ENCODE measurements at regions not wholly inside any gene's neighbourhood (a gene's known extent, or its start where the extent isn't known, plus 50 kb on each side); places are given as distances from the start of the nearest gene placed in this dataset.
"Not testable (repeated sequence)": the region's sequence is repeated elsewhere in the genome, so short reads cannot be mapped to it uniquely, and the experiment has no call there.

GRCh38 chr11:25793637-25794036, 538.3 kb upstream of the ANO3 start:
- DNase-seq (ENCODE audit: low read depth in 2 of 2): no peak
- no peak for TF ChIP-seq CTCF (IDR thresholded peaks at IDR 0.05; ENCODE audit: low read depth, low read length)
- H3K4me3 ChIP-seq (replicated peaks in 1 of 2; ENCODE audit: low read depth in 2 of 2, low read length in 2 of 2): no peak overlapping the region

GRCh38 chr11:25794804-25795203, 537.1 kb upstream of the ANO3 start:
- DNase-seq (ENCODE audit: low read depth in 2 of 2): no peak
- H3K4me3 ChIP-seq (replicated peaks in 1 of 2; ENCODE audit: low read depth in 2 of 2, low read length in 2 of 2): no peak overlapping the region
- TF ChIP-seq CTCF (IDR thresholded peaks at IDR 0.05; ENCODE audit: low read depth, low read length): no peak

GRCh38 chr11:25816411-25816810, 515.5 kb upstream of the ANO3 start:
- no peak for TF ChIP-seq CTCF (IDR thresholded peaks at IDR 0.05; ENCODE audit: low read depth, low read length)

GRCh38 chr11:25824688-25825087, 507.2 kb upstream of the ANO3 start:
- no peak for TF ChIP-seq CTCF (IDR thresholded peaks at IDR 0.05; ENCODE audit: low read depth, low read length)
- H3K4me3 ChIP-seq (replicated peaks in 1 of 2; ENCODE audit: low read depth in 2 of 2, low read length in 2 of 2): no peak overlapping the region
- DNase-seq (ENCODE audit: low read depth in 2 of 2): no peak

More at GRCh38 chr11:25816411-25816810, 515.5 kb upstream of the ANO3 start:
- H3K4me3 ChIP-seq (replicated peaks in 1 of 2; ENCODE audit: low read depth in 2 of 2, low read length in 2 of 2): no peak overlapping the region
- DNase-seq (ENCODE audit: low read depth in 2 of 2): no peak

GRCh38 chr11:25831485-25831884, 500.4 kb upstream of the ANO3 start:
- H3K4me3 ChIP-seq (replicated peaks in 1 of 2; ENCODE audit: low read depth in 2 of 2, low read length in 2 of 2); DNase-seq (ENCODE audit: low read depth in 2 of 2): not testable (repeated sequence)

- no peak for DNase-seq (ENCODE audit: low read depth in 2 of 2)
- H3K4me3 ChIP-seq (replicated peaks in 1 of 2; ENCODE audit: low read depth in 2 of 2, low read length in 2 of 2): no peak overlapping the region
- TF ChIP-seq CTCF (IDR thresholded peaks at IDR 0.05; ENCODE audit: low read depth, low read length): no peak
Measured at GRCh38 chr11:25838918-25839625, 492.9 kb upstream of the ANO3 start.

GRCh38 chr11:25844811-25845210, 487.1 kb upstream of the ANO3 start:
- no peak for TF ChIP-seq CTCF (IDR thresholded peaks at IDR 0.05; ENCODE audit: low read depth, low read length)
- H3K4me3 ChIP-seq (replicated peaks in 1 of 2; ENCODE audit: low read depth in 2 of 2, low read length in 2 of 2): no peak overlapping the region
- DNase-seq (ENCODE audit: low read depth in 2 of 2): no peak
